Bronchial epithelial cell (primary cell): ENCODE measurements at regions not wholly inside any gene's neighbourhood (a gene's known extent, or its start where the extent isn't known, plus 50 kb on each side); places are given as distances from the start of the nearest gene placed in this dataset.

Experiments used
- DNase-seq: peaks from one replicate; pipeline ENCODE4 v3.0.0-alpha.2; 2010; ENCODE audit warnings: low read depth
- FAIRE-seq: peaks from 2 replicates; lab custom pipeline; 2011; peaks lifted over from hg19 to GRCh38; lab: Jason Lieb, UNC
- H3K27me3 ChIP-seq: 2 replicates; pipeline ENCODE4 v1.5.1; 2011; ENCODE audit warnings: low read length; ENCODE audit not compliant: control insufficient read depth, insufficient read depth
- H3K36me3 ChIP-seq: 2 replicates; pipeline ENCODE4 v1.5.1; 2011; ENCODE audit warnings: low read length; ENCODE audit not compliant: control insufficient read depth, insufficient read depth
- H3K4me3 ChIP-seq: 2 replicates; pipeline ENCODE4 v1.5.1; 2011; ENCODE audit warnings: mild to moderate bottlenecking, low read depth, low read length, control low read depth
- CTCF ChIP-seq: IDR thresholded peaks from 2 replicates; pipeline ENCODE4 v1.5.1; 2011; ENCODE audit warnings: mild to moderate bottlenecking, moderate library complexity, low read length, control low read depth, inconsistent platforms; ENCODE audit not compliant: insufficient read depth, severe bottlenecking

- Histone ChIP-seq H3K27me3 (no peaks in the 10 kb centered on the region), H3K36me3 (no peaks in the 10 kb centered on the region), H3K4me3 (no peak overlapping the region)
- DNase-seq (no peak), FAIRE-seq (no peak)
- TF ChIP-seq CTCF = no peak
Observed at GRCh38 chr18:11199477-11199876, 50.1 kb upstream of the PIEZO2 start.
